ENCODE measurements at regions not wholly inside any gene's neighbourhood (a gene's known extent, or its start where the extent isn't known, plus 50 kb on each side); places are given as distances from the start of the nearest gene placed in this dataset.

GRCh38 chr3:107987036-107987939, 103.5 kb downstream of the CD47 start:
- Histone ChIP-seq H4K5ac (ENCODE audit: insufficient read length, low read depth, low read length) (no peak overlapping the region), H4K20me1 (ENCODE audit: control insufficient read depth, insufficient read depth, insufficient read length) (no peaks in the 10 kb centered on the region), H2BK12ac (ENCODE audit: insufficient read length, low read depth, low read length) (no peak overlapping the region), H3K79me1 (ENCODE audit: insufficient read depth, low read depth, low read length, poor library complexity, severe bottlenecking) (no peaks in the 10 kb centered on the region), H3K9ac (ENCODE audit: extremely low read depth, insufficient read length, low read length) (no peak overlapping the region), H2BK120ac (ENCODE audit: low read depth, low read length, poor library complexity, severe bottlenecking) (no peak overlapping the region), H3K9me3 (ENCODE audit: control insufficient read depth, low read depth, low read length) (no peaks in the 10 kb centered on the region), H3K4ac (ENCODE audit: low read depth, low read length) (no peak overlapping the region), H3K4me1 (ENCODE audit: insufficient read depth, low read length) (no peaks in the 10 kb centered on the region; the same call in 1 of the 2 replicates), H3K14ac (ENCODE audit: insufficient read depth, low read length) (no peak overlapping the region), H3K18ac (ENCODE audit: insufficient read length, low read depth, low read length) (no peak overlapping the region), H3K23me2 (ENCODE audit: insufficient read length, low read depth, low read length, poor library complexity, severe bottlenecking) (no peaks in the 10 kb centered on the region), H3K23ac (ENCODE audit: insufficient read length, low read depth, low read length) (no peak overlapping the region), H3K27ac (ENCODE audit: insufficient read length, low read depth, low read length) (no peak overlapping the region), H2BK5ac (ENCODE audit: insufficient read length, low read length) (no peak overlapping the region), H4K91ac (ENCODE audit: insufficient read length, low read depth, low read length) (no peak overlapping the region), H3K56ac (ENCODE audit: insufficient read length, low read depth, low read length) (no peak overlapping the region), H3T11ph (ENCODE audit: low read length) (no peak overlapping the region), H2BK15ac (ENCODE audit: low read depth, low read length) (no peak overlapping the region), H3K79me2 (ENCODE audit: insufficient read depth, low read length) (no peaks in the 10 kb centered on the region), H2BK20ac (ENCODE audit: low read depth, low read length, poor library complexity, severe bottlenecking) (no peak overlapping the region), H2AFZ (ENCODE audit: low read length) (no peak overlapping the region), H3K27me3 (ENCODE audit: insufficient read depth, low read length) (no peaks in the 10 kb centered on the region), H2AK5ac (ENCODE audit: insufficient read length, low read length) (no peak overlapping the region), H3K4me2 (ENCODE audit: insufficient read depth, insufficient read length, low read length) (no peak overlapping the region), H4K8ac (replicated peaks; ENCODE audit: insufficient read length, low read depth, low read length) (no peak overlapping the region)
- no peak for TF ChIP-seq CTCF (conservative IDR thresholded peaks at IDR 0.05)
- Mint-ChIP-seq H3K4me3 (no peak overlapping the region), H3K27ac (no peak overlapping the region), H3K36me3 (ENCODE audit: insufficient read depth in 1 of 3, low read depth in 3 of 3) (no peaks in the 10 kb centered on the region), H3K9me3 (no peaks in the 10 kb centered on the region), H3K4me1 (no peaks in the 10 kb centered on the region), H3K27me3 (ENCODE audit: low read depth) (no peaks in the 10 kb centered on the region)
- DNase-seq, result no peak
- no CpG with 5 or more reads among the region's 8 CpGs for WGBS (ENCODE audit: extremely low coverage, insufficient read length, low lambda C conversion rate)

All from H9 (cell line).